ENCODE measurements at regions not wholly inside any gene's neighbourhood (a gene's known extent, or its start where the extent isn't known, plus 50 kb on each side); places are given as distances from the start of the nearest gene placed in this dataset.

- DNase-seq (ENCODE audit: low spot score): no peak
- TF ChIP-seq CTCF (IDR thresholded peaks at IDR 0.05; ENCODE audit: borderline replicate concordance, control extremely low read depth, extremely low read depth, insufficient read depth, missing control alignments): no peak
- in situ Hi-C loops (cut with MboI; ENCODE audit: low sequenced_read_pairs, unreplicated experiment): no loop called here
Observed at GRCh38 chr7:115658223-115658622, 372.3 kb downstream of the TFEC start.

- no peak for TF ChIP-seq CTCF (IDR thresholded peaks at IDR 0.05; ENCODE audit: borderline replicate concordance, control extremely low read depth, extremely low read depth, insufficient read depth, missing control alignments)
- in situ Hi-C loops (cut with MboI; ENCODE audit: low sequenced_read_pairs, unreplicated experiment): no loop called here
- DNase-seq (ENCODE audit: low spot score): no peak
Observed at GRCh38 chr7:115654384-115655214, 376.0 kb downstream of the TFEC start.

GRCh38 chr7:115649429-115649828 lies 381.1 kb downstream of the TFEC start:
- DNase-seq (ENCODE audit: low spot score): no peak
- in situ Hi-C loops (cut with MboI; ENCODE audit: low sequenced_read_pairs, unreplicated experiment): no loop called here
- TF ChIP-seq CTCF (IDR thresholded peaks at IDR 0.05; ENCODE audit: borderline replicate concordance, control extremely low read depth, extremely low read depth, insufficient read depth, missing control alignments): no peak

- no peak for TF ChIP-seq CTCF (IDR thresholded peaks at IDR 0.05; ENCODE audit: borderline replicate concordance, control extremely low read depth, extremely low read depth, insufficient read depth, missing control alignments)
- DNase-seq (ENCODE audit: low spot score): no peak
- in situ Hi-C loops (cut with MboI; ENCODE audit: low sequenced_read_pairs, unreplicated experiment): no loop called here
Observed at GRCh38 chr7:115647712-115648111, 382.9 kb downstream of the TFEC start.

GRCh38 chr7:115642194-115642593 lies 388.4 kb downstream of the TFEC start:
- in situ Hi-C loops (cut with MboI; ENCODE audit: low sequenced_read_pairs, unreplicated experiment): no loop called here
- no peak for TF ChIP-seq CTCF (IDR thresholded peaks at IDR 0.05; ENCODE audit: borderline replicate concordance, control extremely low read depth, extremely low read depth, insufficient read depth, missing control alignments)
- DNase-seq (ENCODE audit: low spot score): no peak

- in situ Hi-C loops (cut with MboI; ENCODE audit: low sequenced_read_pairs, unreplicated experiment): no loop called here
Observed at GRCh38 chr7:115638853-115639252, 391.7 kb downstream of the TFEC start.

More at GRCh38 chr7:115638853-115639252, 391.7 kb downstream of the TFEC start:
- no peak for TF ChIP-seq CTCF (IDR thresholded peaks at IDR 0.05; ENCODE audit: borderline replicate concordance, control extremely low read depth, extremely low read depth, insufficient read depth, missing control alignments)
- no peak for DNase-seq (ENCODE audit: low spot score)

All from GM13976 (cell line).